PFSK-1 (cell line): ENCODE measurements at regions not wholly inside any gene's neighbourhood (a gene's known extent, or its start where the extent isn't known, plus 50 kb on each side); places are given as distances from the start of the nearest gene placed in this dataset.

ENCODE experiments used
- FOXP2 ChIP-seq: optimal IDR thresholded peaks from 2 replicates; pipeline ENCODE3; 2011; ENCODE audit warnings: borderline replicate concordance, control low read depth, inconsistent platforms; ENCODE audit not compliant: insufficient read depth; ENCODE audit errors: extremely low read length, extremely low read depth
- POLR2AphosphoS5 ChIP-seq: IDR thresholded peaks from 2 replicates; pipeline ENCODE4 v1.6.1; 2012; ENCODE audit warnings: low read depth, mild to moderate bottlenecking, control low read depth, low read length, moderate library complexity
- SIN3A ChIP-seq: IDR thresholded peaks from 2 replicates; pipeline ENCODE4 v1.6.1; 2012; ENCODE audit warnings: mild to moderate bottlenecking, low read length, moderate library complexity, borderline replicate concordance; ENCODE audit not compliant: insufficient read depth
- TAF1 ChIP-seq: IDR thresholded peaks from 2 replicates; pipeline ENCODE4 v1.6.1; 2012; ENCODE audit warnings: low read length, control low read depth, borderline replicate concordance; ENCODE audit not compliant: insufficient read depth
- TF ChIP-seq, protein P1 (sequence below), 2 experiments: IDR thresholded peaks; 2 replicates each; pipeline versions ENCODE4 v1.6.1 to v1.8.0; 2011 to 2012; ENCODE audit warnings: low read depth in 2 of 2, low read length in 2 of 2, control low read depth in 1 of 2, inconsistent platforms in 1 of 2, mild to moderate bottlenecking in 1 of 2, moderate library complexity in 1 of 2; ENCODE audit not compliant: insufficient read depth in 1 of 2

DNA sequence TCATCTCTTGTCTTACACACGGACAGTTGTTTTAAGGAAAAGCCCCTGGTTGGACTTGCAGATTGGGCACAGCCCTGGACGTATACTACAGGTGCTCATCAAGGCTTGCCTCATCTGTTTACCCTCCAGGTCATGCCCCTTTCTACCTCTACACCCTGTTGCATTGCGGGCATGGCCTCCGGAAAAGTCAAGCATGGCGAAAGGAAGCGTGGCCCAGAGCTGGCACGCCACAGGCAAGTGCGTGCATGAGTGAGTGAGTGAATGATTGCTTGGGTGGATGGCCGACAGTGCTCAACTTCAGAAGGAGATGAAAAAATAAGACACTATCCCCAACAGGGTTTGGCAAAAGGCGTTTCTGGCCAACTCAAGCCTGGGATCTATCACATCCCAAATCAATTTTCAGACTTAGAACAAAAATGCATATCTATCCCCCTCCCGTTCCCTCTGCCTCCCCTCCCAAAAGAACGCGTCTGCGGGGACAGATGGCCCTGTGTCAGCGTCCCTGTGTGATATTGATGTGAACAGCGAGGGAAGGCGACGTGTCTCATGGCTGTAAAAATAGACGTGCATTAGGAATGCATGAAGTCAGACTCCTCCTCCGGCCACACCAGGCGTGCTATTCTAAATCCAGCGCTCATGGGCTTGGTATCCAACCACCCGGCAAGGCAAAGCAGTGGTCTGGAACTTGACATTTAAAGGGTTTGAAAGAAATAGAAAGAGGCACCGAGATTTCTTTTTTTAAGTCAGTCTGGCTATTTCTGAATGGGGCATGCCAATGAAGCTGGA is 96.0 kb downstream of the RPLP1 start:
- TF ChIP-seq FOXP2 (no peak), POLR2AphosphoS5 (no peak), SIN3A (no peak), TAF1 (no peak)
- TF ChIP-seq, protein P1, sequence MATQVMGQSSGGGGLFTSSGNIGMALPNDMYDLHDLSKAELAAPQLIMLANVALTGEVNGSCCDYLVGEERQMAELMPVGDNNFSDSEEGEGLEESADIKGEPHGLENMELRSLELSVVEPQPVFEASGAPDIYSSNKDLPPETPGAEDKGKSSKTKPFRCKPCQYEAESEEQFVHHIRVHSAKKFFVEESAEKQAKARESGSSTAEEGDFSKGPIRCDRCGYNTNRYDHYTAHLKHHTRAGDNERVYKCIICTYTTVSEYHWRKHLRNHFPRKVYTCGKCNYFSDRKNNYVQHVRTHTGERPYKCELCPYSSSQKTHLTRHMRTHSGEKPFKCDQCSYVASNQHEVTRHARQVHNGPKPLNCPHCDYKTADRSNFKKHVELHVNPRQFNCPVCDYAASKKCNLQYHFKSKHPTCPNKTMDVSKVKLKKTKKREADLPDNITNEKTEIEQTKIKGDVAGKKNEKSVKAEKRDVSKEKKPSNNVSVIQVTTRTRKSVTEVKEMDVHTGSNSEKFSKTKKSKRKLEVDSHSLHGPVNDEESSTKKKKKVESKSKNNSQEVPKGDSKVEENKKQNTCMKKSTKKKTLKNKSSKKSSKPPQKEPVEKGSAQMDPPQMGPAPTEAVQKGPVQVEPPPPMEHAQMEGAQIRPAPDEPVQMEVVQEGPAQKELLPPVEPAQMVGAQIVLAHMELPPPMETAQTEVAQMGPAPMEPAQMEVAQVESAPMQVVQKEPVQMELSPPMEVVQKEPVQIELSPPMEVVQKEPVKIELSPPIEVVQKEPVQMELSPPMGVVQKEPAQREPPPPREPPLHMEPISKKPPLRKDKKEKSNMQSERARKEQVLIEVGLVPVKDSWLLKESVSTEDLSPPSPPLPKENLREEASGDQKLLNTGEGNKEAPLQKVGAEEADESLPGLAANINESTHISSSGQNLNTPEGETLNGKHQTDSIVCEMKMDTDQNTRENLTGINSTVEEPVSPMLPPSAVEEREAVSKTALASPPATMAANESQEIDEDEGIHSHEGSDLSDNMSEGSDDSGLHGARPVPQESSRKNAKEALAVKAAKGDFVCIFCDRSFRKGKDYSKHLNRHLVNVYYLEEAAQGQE (IDR thresholded peaks at IDR 0.05; ENCODE audit: insufficient read depth in 1 of 2, low read depth in 2 of 2, low read length in 2 of 2), result no peak

DNA sequence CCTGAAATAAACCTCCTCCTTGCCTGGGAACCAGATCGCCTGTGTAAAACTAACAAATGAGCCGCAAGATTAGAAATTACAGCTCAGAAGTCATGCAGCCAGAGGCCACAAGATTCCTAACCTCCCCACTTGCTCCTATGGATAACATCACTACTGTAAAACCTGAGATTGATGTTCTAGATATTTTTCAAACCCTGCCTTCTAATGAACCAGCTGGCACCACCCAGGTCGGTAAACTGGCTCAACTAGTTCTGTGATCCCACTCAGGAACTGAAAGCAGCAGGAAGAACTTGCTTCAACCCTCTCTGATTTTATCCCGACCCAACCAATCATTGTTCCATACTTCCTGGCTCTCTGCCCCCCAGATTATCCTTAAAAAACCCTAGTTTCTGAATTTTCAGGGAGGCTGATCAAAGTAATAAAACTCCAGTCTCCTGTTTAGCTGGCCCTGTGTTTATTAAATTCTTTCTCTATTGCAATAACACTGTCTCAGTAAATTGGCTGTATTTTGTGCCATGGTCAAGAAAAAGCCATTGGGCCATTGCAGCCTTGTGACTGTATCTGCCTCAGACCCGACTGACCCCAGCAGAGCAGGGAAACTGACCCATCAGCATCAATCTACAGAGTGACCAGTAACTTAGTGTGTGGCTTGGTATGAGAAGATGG is 98.9 kb downstream of the RPLP1 start:
- TF ChIP-seq SIN3A, result no peak
- TF ChIP-seq POLR2AphosphoS5, result no peak

DNA sequence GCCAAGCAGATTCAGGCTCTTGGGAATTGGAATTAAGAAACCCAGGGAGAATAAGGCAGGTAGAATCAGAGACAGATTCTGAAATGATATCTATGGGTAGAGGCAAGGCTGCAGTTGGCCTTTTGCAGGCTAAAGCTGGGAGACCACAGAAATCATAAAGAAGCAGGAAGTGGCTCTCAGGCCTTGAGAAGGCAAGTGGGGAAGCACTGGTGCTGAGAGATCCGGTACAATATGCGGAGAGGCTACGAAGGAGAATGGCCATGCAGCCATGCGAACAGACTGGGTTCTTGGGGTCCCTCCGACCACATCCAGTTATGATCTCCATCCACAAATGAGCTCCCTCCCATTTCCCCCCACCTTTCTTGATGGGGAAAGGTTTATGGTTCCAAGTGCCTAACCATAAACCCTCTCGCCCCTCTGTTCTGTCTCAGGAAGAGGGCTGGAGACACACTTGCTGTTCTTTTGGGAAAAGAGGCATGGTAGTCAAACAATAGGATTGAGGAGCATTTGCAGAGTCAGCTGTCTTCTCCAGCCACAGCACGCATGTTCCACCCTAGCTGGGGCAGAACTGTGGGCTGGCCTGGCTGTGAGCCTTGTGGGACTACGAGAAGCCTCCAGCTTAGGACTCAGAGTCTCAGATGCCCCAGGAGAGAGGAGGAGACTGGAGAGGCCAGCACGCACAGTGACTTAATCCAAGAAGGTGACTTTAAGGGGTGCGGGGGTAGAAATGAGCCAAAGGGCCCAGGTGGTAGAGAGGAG is 99.6 kb downstream of the RPLP1 start:
- TF ChIP-seq, protein P1 (IDR thresholded peaks at IDR 0.05; ENCODE audit: insufficient read depth in 1 of 2, low read depth in 2 of 2, low read length in 2 of 2), result no peak
- TF ChIP-seq FOXP2, result no peak
- TF ChIP-seq SIN3A, result no peak
- TF ChIP-seq TAF1, result no peak
- TF ChIP-seq POLR2AphosphoS5, result no peak

DNA sequence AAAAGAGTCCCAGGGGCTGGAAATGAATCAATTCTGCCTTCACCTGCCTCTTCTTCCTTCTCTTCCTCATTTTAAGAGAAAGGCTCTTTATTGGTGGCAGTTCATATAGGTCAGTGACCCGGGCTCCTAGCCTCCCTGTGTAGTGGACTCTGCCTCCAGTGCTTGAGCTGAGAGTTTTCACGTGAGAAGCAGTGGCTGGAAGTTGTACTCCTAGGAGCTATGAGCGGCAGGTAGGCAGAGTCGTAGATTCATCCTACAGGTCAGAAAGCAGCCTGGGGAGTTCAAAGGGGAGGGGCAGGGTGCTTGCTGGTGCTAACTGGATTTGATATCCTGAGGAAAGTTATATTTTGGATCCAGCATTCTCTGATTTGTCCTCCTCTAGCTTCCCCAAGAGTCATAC is 101.1 kb downstream of the RPLP1 start:
- no peak for TF ChIP-seq TAF1
- TF ChIP-seq, protein P1 (IDR thresholded peaks at IDR 0.05; ENCODE audit: insufficient read depth in 1 of 2, low read depth in 2 of 2, low read length in 2 of 2), result no peak
- no peak for TF ChIP-seq FOXP2
- no peak for TF ChIP-seq SIN3A
- TF ChIP-seq POLR2AphosphoS5, result no peak

DNA sequence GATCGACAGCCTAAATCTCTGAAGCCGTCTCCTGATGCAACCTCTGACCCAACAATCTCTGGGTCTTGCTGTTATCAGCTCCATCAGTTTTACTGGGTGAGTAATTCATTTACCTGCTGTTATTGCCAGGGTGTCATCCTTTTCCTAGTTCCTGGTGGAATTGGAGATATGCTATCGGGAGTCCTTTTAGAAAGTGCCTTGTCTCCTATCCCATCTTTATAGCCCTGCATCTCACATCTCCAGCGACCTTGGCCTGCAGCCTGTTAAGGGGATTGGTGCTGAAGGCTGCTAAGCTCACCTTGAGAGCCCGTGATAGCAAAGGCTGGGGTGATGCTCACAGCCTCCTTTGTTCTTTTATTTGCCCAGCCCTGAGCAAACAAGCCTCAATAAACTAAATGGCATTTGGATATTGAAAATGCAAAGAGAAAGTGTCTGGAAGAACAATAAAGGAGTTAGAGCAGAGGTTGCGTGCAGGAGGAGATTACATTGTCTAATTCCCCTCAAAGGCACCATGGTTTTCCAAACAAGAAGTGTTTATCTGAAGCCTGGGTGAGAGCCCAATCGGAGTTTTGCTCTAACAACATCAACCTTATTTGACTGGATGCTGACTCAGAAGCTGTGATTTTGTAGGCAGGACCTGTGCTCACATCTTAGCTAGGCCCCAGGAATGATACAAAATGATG is 101.8 kb downstream of the RPLP1 start:
- TF ChIP-seq SIN3A (no peak), FOXP2 (no peak), TAF1 (no peak)
- TF ChIP-seq, protein P1 (IDR thresholded peaks at IDR 0.05; ENCODE audit: insufficient read depth in 1 of 2, low read depth in 2 of 2, low read length in 2 of 2), result no peak
